ENCODE measurements at regions not wholly inside any gene's neighbourhood (a gene's known extent, or its start where the extent isn't known, plus 50 kb on each side); places are given as distances from the start of the nearest gene placed in this dataset.

DNA sequence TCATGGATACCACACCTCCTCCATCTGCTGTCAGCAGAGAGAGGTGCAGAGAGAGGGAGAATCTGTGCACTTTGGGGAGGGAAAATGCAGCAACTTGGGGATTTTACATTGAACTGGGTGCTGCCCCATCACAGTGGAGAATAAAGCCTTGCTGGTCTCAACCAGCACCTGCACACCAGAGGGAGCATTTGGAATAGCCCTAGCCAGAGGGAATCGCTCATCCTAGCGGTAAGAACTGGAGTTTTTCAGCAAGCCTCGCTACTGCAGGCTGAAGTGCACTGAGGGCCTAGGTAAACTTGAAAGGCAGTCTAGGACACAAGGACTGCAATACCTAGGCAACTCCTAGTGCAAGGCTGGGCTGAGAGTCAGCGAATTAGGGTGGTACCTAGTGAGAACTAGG, 148.7 kb downstream of the KDR start:
- no peak overlapping the region for H3K27ac ChIP-seq (ENCODE audit: low read depth in 2 of 2, low read length in 2 of 2)
- H3K4me1 ChIP-seq (ENCODE audit: control insufficient read depth in 2 of 3, insufficient read depth in 2 of 3, low read depth in 1 of 3, low read length in 3 of 3): no peaks in the 10 kb centered on the region
- H3K27me3 ChIP-seq (ENCODE audit: control insufficient read depth, insufficient read depth, low read length): no peaks in the 10 kb centered on the region
- no peak overlapping the region for H3K9ac ChIP-seq (ENCODE audit: low read length in 3 of 3)
- no peaks in the 10 kb centered on the region for H3K36me3 ChIP-seq (ENCODE audit: control insufficient read depth in 2 of 3, insufficient read depth in 3 of 3, low read length in 3 of 3)
- DNase-seq (no peak), FAIRE-seq (no peak)
- no peak overlapping the region for H3K4me3 ChIP-seq (ENCODE audit: low read length in 3 of 3)
- intact Hi-C loops (cut with DNase I): no loop called here
- TF ChIP-seq, protein P1, sequence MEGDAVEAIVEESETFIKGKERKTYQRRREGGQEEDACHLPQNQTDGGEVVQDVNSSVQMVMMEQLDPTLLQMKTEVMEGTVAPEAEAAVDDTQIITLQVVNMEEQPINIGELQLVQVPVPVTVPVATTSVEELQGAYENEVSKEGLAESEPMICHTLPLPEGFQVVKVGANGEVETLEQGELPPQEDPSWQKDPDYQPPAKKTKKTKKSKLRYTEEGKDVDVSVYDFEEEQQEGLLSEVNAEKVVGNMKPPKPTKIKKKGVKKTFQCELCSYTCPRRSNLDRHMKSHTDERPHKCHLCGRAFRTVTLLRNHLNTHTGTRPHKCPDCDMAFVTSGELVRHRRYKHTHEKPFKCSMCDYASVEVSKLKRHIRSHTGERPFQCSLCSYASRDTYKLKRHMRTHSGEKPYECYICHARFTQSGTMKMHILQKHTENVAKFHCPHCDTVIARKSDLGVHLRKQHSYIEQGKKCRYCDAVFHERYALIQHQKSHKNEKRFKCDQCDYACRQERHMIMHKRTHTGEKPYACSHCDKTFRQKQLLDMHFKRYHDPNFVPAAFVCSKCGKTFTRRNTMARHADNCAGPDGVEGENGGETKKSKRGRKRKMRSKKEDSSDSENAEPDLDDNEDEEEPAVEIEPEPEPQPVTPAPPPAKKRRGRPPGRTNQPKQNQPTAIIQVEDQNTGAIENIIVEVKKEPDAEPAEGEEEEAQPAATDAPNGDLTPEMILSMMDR (IDR thresholded peaks at IDR 0.05; ENCODE audit: borderline replicate concordance, extremely low read depth, insufficient read depth): no peak
- no peaks in the 10 kb centered on the region for H3K9me3 ChIP-seq (ENCODE audit: control insufficient read depth in 2 of 3, insufficient read depth in 1 of 3, low read length in 3 of 3)

DNA sequence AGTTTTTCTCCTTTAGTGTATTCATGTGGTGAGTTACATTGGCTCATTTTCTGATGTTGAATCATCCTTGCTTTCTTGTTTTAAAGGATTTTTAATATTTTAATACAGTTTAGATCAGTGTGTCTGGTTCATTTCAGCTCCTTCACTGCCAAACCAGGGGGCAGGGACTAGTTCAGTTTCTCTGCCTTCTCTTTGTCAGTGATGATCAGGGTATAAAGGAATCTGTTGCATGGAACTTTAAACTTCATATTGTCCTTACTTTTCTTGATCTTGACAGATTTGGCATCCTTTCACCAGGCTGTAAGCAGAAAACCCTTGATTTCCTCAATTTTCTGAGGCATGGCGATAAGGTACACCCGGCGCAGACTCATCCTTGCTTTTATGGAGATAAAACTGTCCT, 149.4 kb downstream of the KDR start:
- Histone ChIP-seq H3K27me3 (ENCODE audit: control insufficient read depth, insufficient read depth, low read length) (no peaks in the 10 kb centered on the region), H3K36me3 (ENCODE audit: control insufficient read depth in 2 of 3, insufficient read depth in 3 of 3, low read length in 3 of 3) (no peaks in the 10 kb centered on the region), H3K9me3 (ENCODE audit: control insufficient read depth in 2 of 3, insufficient read depth in 1 of 3, low read length in 3 of 3) (no peaks in the 10 kb centered on the region), H3K4me3 (ENCODE audit: low read length in 3 of 3) (no peak overlapping the region), H3K9ac (ENCODE audit: low read length in 3 of 3) (no peak overlapping the region), H3K27ac (ENCODE audit: low read depth in 2 of 2, low read length in 2 of 2) (no peak overlapping the region), H3K4me1 (ENCODE audit: control insufficient read depth in 2 of 3, insufficient read depth in 2 of 3, low read depth in 1 of 3, low read length in 3 of 3) (no peaks in the 10 kb centered on the region)
- intact Hi-C loops (cut with DNase I): no loop called here
- no peak for FAIRE-seq
- DNase-seq: no peak
- TF ChIP-seq, protein P1 (IDR thresholded peaks at IDR 0.05; ENCODE audit: borderline replicate concordance, extremely low read depth, insufficient read depth): no peak

DNA sequence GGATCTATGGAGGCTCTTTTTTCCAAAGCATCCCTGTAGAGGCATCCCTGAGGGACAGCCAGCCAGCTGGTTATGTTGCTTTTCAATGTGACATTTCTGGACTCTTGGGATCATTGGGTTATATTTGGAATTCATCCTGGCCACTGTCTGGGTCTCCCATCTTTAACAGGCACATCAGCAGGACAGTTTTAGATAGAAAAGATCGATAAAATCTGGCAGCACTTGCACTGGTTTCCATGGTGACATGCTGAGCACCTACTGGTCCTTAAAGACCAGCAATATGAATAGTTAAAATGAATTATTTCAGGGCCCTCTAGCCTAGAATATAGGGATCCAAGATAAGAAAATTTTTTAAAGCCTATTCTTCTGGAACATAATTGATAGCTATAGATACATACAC, 151.6 kb downstream of the KDR start:
- intact Hi-C loops (cut with DNase I): no loop called here
- Histone ChIP-seq H3K4me3 (ENCODE audit: low read length in 3 of 3) (no peak overlapping the region), H3K9ac (ENCODE audit: low read length in 3 of 3) (no peak overlapping the region), H3K36me3 (ENCODE audit: control insufficient read depth in 2 of 3, insufficient read depth in 3 of 3, low read length in 3 of 3) (no peaks in the 10 kb centered on the region), H3K9me3 (ENCODE audit: control insufficient read depth in 2 of 3, insufficient read depth in 1 of 3, low read length in 3 of 3) (no peaks in the 10 kb centered on the region), H3K27me3 (ENCODE audit: control insufficient read depth, insufficient read depth, low read length) (no peaks in the 10 kb centered on the region), H3K27ac (ENCODE audit: low read depth in 2 of 2, low read length in 2 of 2) (no peak overlapping the region), H3K4me1 (ENCODE audit: control insufficient read depth in 2 of 3, insufficient read depth in 2 of 3, low read depth in 1 of 3, low read length in 3 of 3) (no peaks in the 10 kb centered on the region)
- no peak for FAIRE-seq
- DNase-seq: no peak
- TF ChIP-seq, protein P1 (IDR thresholded peaks at IDR 0.05; ENCODE audit: borderline replicate concordance, extremely low read depth, insufficient read depth): no peak

DNA sequence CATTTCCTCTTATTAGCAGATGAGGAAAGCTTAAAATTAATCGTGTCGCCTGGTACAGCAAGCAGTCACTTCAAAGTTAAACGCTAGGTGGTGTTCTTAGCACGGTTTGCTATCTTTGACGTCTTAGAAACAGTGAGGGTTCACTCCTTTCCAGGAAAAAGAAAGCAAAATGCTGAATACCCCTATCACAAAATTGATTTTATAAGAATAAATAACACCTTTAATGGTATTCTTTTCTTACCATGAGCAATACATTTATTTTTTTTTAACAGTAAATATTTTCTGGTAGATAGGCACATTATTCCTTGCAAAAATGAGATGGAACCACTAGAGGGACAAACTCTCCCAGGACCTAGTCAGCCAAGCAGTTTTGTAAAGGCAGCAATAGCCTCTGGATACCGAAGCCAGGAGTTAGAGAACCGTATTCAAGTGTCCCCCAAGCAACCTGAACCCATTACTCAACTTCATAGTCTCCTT, 153.9 kb downstream of the KDR start:
- no peak overlapping the region for H3K9ac ChIP-seq (ENCODE audit: low read length in 3 of 3)
- DNase-seq (peak in 2 of 5 donors; percentile 74 to 77), FAIRE-seq (peak; percentile 82)
- no peaks in the 10 kb centered on the region for H3K36me3 ChIP-seq (ENCODE audit: control insufficient read depth in 2 of 3, insufficient read depth in 3 of 3, low read length in 3 of 3)
- H3K4me1 ChIP-seq (ENCODE audit: control insufficient read depth in 2 of 3, insufficient read depth in 2 of 3, low read depth in 1 of 3, low read length in 3 of 3): no peaks in the 10 kb centered on the region
- no peak overlapping the region for H3K27ac ChIP-seq (ENCODE audit: low read depth in 2 of 2, low read length in 2 of 2)
- intact Hi-C loops (cut with DNase I): no loop called here
- H3K27me3 ChIP-seq (ENCODE audit: control insufficient read depth, insufficient read depth, low read length): no peaks in the 10 kb centered on the region
- TF ChIP-seq, protein P1 (IDR thresholded peaks at IDR 0.05; ENCODE audit: borderline replicate concordance, extremely low read depth, insufficient read depth): peak; percentile 51
- no peak overlapping the region for H3K4me3 ChIP-seq (ENCODE audit: low read length in 3 of 3)
- no peaks in the 10 kb centered on the region for H3K9me3 ChIP-seq (ENCODE audit: control insufficient read depth in 2 of 3, insufficient read depth in 1 of 3, low read length in 3 of 3)
